GM21360 (cell line): ENCODE measurements at regions not wholly inside any gene's neighbourhood (a gene's known extent, or its start where the extent isn't known, plus 50 kb on each side); places are given as distances from the start of the nearest gene placed in this dataset.

Experiments used
- ATAC-seq: cut with Tn5 transposase; IDR thresholded peaks from one replicate; pipeline ENCODE4 v1.9.1; 2021; ENCODE audit warnings: mild to moderate bottlenecking, moderate library complexity; ENCODE audit not compliant: unreplicated experiment

DNA sequence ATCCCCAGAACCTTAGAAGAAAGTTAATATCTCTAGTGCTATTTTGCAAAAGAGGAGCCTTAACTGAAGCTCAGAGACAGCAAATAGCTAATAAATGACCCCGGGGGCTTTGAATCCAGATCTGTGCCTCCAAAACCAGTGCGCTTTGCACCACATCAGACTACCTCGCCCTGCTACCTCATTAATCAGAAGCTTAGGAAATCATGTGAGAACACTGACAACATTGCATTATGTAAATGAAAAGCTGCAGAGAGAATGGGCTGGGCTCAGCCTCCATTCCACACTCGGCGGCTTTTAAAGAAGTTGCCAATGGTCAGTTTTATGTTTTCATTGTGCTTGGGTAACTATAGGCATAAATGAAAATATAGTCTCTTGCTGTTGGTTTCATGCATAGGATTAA lies 54.0 kb upstream of the STMND1 start:
- ATAC-seq: no peak

DNA sequence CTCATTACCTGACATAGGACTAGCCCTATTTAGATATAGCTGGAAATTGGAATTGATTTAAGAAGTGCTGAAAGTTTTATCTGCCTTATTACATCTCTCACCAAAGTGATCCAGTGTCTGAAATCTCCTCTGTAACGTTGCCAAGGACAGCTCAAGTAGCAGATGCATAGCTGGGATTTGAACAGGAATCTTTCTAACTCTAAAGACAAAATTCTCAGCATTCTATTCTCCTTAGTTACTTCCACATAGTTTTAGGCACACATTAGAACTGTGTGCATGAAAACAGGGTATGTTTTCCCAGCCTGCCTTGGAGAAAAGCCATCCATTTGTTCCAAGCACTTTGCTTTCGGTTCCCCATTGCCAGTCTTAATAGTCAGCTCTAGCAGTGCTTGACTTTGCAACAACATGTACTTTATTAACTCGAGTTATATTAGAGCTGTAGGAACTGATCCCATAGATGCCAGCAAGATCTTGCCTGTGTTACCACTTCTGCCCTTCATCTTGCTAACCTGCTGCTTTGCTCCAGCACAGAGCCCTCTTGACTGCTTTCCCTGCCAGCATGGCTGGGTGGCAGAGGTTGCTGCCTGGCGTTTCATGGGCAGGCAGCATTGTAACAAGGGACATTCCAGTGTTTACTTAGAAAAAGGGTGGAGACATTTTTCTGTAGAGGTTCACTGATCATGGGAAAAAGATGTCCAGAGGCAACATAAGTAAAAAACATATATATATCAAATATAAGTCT lies 56.1 kb upstream of the STMND1 start:
- ATAC-seq: no peak

DNA sequence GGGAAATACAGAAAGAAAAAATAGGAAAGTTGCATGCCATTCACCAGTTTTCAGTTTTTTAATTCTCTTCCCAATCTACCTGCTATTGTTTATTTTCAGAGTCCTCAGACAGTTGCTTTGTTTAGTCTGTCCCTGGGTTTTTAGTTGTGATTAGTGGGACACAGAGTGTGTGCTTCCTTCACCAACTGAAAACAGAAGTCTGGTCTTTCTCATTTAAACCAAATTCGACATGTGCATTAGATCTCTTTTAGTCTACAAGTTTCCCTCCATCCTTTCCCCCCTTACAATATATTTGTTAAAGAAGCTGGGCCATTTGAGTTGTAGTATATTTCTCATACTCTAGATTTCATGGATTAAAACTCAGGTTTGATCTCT lies 58.7 kb upstream of the STMND1 start:
- no peak for ATAC-seq

DNA sequence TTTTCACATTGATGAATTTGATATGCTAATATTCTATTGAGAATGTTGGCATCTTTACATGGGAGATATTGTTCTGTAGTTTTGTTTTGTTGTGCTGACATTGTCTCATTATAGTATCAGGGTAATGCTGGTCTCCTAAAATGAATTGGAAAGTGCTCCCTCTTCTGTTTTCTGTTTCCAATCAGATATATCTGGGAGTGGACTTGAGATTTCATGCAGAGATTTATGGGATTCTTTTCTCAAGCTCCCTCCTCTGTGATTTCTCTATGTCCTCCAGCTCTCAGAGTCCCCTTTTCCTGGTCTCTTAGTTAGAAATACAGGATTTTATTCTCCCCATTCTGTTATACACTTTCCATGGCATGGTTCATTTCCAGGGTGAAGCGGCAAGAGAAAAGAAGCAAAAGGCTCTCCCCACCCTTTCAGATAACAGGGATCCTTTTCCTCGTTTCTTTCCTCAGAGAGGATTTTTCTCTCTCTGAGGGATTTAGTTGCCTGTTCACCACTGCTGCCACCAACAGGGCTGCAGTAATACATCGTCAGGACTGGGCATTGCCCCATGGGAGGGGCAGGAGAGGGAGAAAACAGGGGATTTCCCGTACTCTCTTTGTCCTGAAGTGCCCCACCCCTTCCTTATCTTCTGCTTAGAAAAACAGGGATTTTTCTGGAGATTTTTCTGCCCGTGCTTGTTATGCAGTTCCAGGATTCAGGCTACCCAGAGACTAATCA lies 59.3 kb upstream of the STMND1 start:
- ATAC-seq: no peak

DNA sequence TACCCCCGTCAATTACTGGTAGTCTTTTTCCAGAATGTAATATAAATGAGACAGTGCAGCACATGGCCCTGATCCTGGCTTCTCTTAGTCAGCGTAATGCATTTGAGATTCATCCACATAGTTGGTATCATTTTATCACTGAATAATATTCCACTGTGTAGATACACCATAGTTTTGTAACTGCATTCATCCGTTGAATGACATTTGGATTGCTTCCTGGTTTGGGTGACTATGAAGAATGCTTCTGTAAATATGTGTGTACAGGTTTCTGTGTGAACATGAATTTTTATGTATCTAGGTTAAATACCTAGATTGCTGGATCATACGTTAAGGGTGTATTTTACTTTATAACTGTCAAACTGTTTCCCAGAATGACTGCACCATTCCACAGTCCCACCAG lies 62.6 kb upstream of the STMND1 start:
- no peak for ATAC-seq

DNA sequence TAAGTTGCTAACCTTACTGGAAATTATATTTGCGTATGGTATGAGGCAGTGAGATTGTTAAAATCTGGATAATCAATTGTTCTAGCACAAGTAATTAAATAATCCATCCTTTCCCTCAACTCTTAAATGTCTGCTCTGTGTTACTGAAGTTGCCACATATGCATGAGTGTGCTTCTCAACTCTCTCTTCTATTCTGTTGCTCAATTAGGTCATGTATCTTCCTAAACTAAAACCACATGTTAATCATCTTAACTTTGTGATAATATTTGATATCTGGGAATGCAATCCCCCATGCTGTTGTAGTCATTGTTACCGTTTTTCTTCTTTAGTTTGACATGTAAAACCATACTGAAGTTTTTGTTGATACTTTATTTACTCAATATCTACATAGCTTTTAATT lies 63.5 kb upstream of the STMND1 start:
- no peak for ATAC-seq

DNA sequence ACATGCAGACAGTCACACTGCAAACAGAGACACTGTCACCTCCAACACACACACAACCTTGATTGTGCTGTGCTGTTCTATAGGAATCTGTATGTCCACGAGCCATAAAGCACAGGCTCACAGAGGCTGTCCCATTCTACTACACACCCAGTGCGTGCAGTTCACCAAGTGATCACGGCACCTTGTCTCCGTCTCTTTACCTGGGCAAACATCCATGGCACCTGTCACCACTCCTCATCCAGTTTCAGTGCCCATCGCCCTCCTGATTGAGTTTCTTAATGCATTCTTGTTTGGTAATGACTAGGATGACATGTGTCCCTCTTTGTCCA lies 65.8 kb upstream of the STMND1 start:
- no peak for ATAC-seq

DNA sequence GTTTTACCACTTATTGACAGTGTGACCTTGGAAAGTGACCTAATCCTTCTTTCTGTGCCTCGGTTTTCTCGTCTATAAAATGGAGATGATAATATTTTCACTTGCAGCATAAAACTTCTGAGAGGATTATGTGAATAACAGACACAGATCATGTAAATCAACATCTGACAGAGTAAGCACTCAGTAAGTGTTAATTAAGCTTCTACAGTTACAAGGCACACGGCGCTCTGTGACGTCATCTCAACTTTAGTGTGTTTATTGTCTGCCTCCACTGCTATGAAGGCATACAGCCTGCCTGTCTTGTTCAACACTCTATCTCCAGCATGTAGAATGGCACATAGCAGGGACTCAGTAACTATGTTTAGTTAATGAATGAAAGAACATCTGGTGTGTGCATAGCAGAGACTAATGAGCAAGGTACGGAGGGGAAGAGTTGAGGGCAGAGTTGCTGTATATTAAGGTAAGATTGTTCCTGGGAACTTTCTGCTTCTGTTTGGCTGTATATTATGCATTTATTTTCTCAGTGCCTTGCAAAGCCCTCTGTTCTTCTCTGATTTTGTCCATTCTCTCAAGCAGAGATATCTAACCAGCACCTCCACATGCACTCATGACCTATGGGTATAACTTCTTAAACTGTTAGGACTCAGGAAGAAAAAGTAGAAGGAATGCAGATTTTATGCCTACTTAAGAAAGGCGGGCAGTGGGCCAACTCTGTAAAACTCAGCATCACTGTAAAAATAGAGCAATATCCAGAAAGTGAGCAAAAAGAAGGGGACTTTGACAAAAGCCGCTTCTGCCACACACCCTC lies 66.4 kb upstream of the STMND1 start:
- no peak for ATAC-seq

DNA sequence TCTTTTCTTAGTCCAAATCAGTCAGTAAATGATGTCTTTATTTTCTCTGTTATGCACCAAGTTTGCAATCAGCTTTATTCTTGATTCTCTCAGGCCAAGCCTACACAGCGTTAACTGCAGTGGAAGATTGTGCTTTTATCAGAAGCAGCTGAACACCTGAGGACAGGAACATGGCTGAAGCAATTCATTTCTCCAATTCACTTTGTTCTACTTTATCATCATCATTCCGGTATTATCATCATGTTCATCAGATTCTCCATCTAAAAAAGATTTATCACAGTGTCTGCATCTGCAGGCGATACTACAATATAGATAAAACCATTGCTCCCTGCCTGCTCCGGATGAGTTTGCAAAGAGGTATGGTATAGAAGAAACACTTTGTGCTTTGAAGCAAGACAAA lies 68.1 kb upstream of the STMND1 start:
- no peak for ATAC-seq

DNA sequence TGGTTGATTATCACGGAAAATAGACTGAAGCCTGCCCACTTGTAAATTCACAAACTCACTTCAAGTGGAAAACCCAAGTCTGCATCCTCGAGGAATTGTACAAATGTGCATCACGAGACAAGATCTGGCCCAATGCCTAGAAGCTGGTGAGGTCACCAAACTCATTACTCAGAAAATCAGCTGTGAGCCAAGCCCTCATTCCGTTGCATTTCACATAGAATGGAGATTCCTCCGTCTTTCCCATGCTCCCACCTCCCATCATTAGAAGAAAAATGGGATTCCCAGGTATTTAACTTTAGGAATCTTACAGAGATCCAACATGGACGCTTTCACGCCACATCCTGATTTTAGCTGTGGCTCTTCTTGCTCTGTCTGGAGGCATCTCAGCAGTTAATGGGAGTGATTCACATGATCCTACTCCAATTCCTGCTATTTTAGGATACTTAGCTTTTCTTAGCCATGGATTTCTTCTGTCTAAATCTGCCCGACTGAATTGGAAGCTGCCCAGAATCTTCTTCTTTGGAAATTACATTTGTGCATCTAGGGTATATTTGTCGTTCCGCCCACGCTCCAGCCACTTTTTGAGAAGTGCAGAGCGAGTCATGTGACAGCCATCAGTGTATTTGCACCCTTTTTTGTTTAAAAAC lies 68.7 kb upstream of the STMND1 start:
- ATAC-seq: no peak

DNA sequence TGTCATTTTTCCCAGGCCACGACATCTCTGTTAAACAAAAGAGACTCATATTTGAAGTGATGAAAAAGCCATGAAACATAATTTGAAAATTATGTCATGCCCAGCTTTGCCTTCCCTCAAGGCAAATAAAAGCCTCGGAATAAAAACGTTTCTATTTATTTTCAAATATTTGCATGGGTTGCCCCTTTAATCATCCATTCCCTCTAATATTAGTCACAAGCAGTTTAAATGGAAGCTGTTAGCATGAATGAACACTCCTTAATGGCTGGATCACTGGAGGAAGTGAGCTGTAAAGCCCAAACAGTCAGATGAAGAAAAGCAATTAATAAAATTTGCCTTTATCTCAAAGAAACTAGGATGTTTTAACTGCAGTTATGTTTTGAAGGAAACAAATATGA lies 69.3 kb upstream of the STMND1 start:
- ATAC-seq: no peak

DNA sequence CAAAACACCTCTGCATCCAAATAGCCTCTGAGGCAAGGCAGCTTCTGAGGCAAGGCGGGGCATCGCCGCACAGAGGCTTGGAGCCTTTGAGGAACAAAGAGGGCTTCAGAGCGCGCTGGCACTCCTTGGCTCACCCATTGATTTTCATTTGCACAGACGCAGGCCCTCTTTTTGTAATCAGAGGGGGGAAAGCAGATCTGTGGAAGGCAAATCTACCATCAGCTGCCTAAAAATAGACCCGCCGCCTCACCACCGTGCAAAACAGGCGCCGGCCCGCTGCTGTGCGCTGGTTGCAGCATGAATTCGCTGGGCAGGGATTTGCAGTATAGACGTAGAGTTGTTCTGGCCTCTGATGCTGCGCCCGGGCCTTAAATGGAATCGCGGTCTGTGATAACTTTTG lies 69.9 kb upstream of the STMND1 start:
- ATAC-seq: no peak

DNA sequence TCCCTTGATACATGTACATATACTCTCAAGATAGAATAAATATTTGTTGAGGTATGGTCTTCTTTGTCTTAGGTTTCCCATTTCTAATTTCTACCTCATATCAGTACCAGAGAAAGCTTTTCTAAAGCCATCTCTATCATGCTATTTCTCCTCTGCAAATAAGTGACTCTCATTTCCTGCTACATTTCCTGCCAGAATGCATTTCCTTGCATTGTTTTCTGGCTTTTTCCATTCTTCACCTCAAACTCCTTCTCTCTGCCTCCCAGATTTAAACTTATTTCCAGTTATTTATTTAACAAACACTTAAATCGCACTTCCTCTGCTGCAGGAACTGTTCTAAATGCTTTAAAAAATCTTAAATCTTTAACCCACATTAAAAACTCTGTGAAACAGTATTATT lies 74.4 kb upstream of the STMND1 start:
- no peak for ATAC-seq

DNA sequence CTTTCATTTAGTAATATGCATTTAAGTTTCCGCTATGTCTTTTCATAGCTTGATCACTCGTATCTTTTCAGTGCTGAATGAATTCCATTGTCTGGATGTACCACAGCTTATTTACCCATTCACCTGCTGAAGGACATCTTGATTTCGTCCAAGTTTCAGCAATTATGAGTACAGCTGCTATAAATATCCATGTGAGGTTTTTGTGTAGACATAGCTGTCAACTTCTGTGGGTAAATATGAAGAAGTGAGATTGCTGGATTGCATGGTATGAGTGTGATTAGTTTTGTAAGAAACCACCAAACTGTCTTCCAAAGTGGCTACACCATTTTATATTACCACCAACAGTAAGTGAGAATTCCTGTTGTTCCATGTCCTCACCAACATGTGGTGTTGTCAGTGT lies 79.2 kb upstream of the STMND1 start:
- peak; percentile 85 for ATAC-seq

DNA sequence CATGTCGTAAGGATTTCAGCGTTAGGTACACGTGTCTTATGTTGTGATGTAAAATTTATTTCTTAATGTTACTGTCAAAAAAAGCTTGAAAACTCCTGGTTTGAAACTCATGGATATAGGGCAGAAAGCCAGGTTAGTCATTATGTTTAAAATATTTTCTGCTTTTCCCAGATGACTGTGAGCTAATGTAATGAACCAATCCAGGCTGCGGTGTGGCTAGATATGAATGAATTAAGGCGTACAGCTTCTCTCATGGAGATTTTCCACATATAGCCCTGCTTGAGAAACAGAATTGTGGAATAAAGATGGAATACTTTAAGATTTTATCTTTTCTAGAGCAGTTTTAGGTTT lies 80.3 kb upstream of the STMND1 start:
- ATAC-seq: no peak

DNA sequence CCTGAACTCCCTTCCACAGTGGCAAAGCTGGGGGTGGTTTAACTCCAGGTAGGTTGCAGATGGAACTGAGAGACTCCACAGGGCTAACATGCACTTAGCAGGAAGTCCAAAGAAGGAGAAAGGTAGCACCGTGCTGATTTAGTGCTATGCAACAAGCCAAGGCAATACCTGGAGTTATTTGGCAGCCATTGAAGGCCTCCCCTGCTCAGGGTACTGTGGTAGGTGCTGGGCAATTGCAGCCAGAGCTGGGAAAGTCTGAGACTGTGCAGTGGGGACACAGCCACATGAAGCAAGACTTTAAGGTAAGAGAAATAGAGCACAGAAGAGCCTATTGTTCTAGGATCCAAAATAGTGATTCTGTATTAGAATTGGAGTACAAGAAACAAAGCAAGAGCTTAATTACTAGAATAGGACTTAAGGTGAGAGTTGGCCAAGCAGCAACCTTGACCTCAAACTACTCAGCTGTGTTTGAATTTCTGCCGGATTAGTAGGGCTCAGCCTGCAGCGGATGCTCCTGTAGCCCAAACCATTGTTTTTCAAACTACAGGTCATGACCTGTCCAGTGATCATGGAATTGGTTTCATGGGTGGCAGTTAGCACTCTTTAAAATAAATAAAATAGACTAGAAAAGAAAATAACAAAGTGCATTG lies 80.8 kb upstream of the STMND1 start:
- no peak for ATAC-seq

DNA sequence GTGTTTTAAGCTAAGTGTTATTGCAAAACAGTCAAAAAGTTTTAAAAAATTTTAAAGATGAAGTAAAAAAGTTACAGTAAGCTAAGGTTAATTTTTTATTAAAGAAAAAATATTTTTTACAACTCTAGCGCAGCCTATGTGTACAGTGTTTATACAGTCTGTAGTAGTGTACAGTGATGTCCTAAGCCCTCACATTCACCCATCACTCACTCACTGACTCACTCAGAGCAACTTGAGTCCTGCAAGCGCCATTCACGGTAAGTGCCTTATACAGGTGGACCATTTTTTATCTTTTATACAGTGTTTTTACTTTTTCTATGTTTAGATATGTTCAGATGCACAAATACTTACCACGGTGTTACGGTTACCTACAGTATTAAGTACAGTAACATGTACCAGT lies 83.4 kb upstream of the STMND1 start:
- no peak for ATAC-seq

DNA sequence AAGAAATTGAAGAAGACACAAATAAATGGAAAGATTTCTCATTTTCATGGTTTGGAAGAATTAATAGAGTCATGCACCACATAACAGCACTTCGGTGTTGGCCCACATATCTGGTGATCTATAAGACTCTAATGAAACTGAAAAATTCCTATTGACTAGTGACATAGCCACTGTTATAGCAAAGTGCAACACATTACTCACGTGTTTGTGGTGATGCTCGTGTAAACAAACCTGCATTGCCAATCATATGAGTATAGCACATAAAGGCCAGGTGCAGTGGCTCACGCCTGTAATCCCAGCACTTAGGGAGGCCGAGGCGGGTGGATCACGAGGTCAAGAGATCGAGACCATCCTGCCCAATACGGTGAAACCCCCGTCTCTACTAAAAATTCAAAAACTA lies 84.4 kb upstream of the STMND1 start:
- no peak for ATAC-seq

DNA sequence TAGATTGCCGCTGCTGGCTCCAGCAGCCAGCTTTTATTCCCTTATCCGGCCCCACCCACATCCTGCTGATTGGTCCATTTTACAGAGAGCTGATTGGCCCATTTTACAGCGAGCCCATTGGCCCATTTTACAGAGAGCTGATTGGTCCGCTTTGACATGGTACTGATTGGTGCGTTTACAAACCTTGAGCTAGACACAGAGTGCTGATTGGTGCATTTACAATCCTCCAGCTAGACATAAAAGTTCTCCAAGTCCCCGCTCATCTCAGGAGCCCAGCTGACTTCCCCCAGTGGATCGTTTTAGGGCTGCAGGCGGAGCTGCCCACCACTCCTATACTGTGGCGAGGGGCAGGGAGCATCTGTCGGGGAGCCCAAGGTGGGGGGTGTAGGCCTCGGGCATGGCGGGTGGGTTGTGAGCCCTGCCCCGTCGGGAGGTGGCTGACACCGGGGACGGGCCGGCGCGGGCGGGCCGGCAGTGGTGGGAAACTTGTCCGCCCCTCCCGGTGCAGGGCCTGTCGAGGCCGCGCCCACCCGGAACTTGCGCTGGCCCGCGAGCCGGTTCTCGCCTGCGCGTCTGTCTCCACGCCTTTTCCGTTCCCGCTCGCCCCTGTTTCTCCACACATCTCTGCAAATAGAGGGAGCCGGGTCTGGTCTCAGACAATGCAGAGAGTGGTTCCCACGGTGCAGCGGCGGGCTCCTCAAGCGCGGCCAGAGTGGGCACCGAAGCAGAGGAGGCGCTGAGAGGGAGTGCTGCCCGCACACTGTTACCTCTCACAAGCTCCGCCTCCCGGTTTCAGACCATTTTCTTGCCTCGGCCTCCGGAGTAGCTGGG lies 86.1 kb upstream of the STMND1 start:
- no peak for ATAC-seq

DNA sequence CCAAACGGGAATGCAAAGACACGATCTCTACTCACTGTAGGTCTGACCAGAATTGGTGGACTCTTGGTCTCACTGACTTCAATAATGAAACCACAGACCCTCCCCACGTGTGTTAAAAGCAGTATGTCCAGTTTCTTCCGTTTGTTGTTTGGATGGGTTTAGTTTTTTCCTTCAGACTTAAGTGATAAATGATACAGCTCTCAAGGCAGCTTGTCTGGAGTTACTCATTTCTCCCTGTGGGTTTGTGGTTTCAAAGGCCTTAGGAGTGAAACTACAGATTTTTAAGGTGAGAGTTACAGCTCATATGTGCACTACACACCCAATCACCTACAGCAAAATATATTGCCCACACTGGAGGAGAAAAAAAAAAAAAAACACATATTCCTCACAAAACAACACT lies 86.7 kb upstream of the STMND1 start:
- ATAC-seq: peak; percentile 95
